HPDE6-E6E7 (cell line): ENCODE measurements at regions not wholly inside any gene's neighbourhood (a gene's known extent, or its start where the extent isn't known, plus 50 kb on each side); places are given as distances from the start of the nearest gene placed in this dataset.

Experiments used
- DNase-seq: peaks from one replicate; pipeline ENCODE4 v3.0.0; 2011; ENCODE audit warnings: missing footprints; ENCODE audit errors: extremely low spot score

DNA sequence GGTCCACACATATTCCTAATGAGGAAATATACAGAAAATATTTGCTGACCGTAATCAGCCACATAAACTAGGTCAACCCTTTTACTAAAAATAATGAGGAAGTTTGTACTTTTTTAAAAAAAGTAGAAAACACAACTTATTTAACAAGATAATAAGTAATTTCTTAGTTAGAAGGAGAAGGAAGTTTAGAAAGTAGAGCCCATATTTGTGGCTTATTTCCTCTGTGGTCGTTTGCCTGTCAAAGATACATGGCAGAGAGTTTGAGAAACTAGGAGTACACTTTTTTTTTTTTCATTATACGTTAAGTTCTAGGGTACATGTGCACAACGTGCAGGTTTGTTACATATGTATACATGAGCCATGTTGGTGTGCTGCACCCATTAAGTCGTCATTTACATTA lies 1205.2 kb upstream of the MIR17HG start:
- no peak for DNase-seq

DNA sequence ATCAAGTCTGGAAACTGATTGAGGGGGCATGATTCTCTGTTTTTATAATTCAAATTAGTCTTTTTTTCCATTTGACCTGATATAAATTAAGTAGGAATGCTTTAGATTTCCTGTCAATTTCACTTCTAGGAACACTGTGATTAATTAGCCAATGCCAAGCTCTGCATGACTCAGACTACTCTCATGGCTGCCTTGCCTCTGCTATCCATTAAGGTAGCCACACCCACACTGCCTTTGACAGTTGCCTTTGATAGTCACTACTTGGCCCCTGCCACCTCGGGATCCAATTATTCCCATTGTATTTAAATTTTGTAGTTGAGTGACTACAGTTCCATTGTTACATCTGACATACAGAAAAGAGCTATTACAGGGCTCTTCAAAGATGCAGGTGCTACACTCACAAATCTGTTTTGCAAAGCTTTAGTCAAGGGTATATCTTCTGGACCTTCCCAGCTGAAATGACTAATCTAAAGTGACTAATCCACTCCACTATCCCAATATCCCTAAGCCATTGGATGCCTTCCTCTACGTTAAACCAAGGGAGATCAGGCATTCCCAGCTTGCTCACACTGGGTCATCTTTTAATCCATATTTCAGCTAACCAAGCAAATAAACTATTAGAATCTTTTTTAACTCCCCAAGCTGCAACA lies 1193.1 kb upstream of the MIR17HG start:
- peak; percentile 7 for DNase-seq

GRCh38 chr13:90156390-90156789 lies 1191.1 kb upstream of the MIR17HG start:
- DNase-seq, result no peak

DNA sequence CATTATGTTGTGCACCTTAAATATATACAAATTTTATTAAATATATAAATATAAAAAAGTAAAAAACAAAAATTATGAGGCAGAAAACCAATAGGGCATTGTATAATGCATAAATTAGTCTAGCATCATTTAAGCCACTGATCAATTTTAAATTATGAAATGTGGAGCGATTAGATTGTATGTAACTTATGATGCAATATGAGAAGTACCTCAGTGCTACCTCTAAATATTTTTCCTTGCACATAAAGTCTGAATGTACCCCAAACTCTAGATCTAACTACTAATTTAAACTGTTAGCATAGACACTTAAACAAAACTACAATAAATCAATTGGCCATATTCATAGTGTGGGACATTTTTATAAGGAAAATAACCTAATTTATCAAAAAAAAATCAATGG lies 1178.5 kb upstream of the MIR17HG start:
- DNase-seq, result no peak

GRCh38 chr13:90170208-90170607 lies 1177.3 kb upstream of the MIR17HG start:
- no peak for DNase-seq

GRCh38 chr13:90171649-90172048 lies 1175.8 kb upstream of the MIR17HG start:
- DNase-seq, result no peak

DNA sequence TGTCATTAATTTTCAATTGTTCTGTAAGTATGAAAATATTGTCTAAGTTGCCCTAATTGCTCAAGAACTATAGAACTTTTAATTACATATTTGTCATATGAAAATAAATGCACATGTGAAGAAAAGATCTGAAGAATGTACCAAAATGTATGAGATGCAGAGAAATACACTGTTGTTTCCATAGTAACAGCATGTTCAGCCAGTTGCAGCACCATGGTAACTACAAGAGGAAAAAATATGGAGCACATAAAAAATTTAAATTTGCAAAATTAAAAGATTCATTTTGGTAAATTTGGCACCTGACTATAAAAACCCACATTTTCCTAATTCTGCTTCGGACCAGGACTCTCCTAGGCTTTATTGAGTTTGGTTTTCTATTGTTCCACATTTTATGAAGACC lies 1170.0 kb upstream of the MIR17HG start:
- no peak for DNase-seq

DNA sequence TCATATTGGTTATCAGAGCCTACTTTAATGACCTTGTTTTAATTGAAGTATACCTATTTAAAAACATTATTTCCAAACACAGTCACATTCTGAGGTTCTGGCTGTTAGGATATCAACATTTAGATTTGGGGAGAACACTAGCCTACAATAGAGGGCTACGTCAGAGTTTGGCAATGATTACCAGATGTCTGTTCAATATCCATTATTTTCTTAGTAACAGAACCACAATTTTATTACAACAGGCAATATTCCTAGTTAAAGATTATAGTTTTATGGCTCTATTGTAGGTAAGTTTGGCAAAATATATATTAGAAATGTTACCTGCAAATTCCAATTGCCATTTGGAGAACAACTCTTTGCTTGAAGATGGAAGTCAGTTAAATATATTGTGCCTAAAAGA lies 1163.1 kb upstream of the MIR17HG start:
- DNase-seq, result no peak

GRCh38 chr13:90185734-90186133 lies 1161.8 kb upstream of the MIR17HG start:
- DNase-seq, result no peak

DNA sequence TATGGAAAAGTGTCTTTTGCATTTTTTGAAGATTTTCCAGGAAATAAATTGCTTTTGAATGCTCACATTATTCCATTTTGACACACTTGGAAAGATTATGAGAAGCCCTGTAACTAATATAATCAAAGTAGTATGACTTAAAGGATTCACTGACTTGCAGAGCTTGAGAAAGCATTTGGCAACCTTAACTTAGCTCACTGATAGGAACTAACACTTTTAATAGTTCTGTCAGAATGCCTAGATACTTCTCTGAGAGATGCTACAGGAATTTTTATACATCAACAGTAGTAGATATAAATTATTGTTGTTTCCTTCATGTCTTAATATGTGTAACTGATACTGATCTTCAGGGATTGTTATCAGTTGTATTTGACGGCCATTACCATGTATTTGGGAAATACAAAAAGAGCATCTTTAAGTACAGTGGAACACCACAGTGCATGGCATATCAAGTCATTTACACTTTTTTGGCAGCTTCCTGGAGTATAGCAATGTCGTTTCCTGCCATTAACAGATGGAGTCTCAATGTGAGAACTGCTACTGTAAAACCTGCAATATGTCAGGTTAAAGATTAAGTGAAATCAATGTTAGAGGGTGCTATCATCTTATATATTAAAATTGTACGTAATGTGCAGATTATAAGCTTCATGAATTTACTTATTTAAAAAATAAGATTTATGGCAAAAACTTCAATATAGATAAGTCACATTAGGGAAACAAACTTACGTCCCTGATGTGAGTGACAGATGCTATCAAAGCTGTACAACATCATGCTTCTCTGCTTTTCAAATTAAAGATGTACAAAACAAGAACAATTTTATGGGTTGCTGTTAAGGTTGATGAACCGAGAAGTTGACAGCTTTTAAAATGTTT lies 1159.8 kb upstream of the MIR17HG start:
- DNase-seq, result no peak

DNA sequence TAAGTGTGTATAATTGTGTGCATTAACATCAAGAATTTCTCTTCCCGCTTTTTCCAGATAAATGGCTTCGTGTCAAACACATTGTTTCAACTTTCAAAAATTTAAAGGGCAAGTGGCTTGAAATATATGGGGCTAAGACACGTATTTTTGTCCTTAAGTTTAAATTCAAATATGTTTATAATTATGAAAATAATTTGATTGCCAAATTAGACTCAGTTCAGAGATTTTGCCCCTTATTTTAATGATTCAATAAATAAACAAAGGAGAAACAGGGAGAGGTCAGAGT lies 1159.2 kb upstream of the MIR17HG start:
- DNase-seq, result no peak

- DNase-seq, result no peak
These were observed 1149.8 kb upstream of the MIR17HG start for GRCh38 chr13:90197722-90198121.

DNA sequence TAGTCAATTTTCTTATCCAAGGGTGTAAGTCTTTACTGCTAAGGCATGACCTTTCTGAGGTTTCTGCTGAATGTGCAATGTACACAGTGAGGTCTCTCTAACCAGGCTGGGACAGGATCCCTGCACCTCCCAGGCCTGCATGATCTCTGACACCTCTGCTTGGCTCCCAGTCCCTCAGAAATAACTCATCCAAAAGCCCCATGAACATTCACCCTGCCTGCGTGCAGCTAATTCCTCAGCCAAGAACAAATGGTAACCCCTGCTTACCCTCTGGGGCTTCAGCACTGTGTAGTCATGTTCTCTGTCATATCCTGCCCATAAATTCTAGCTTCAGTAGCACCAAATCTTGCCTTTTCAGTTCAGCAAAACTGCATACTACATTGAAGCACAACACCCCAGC lies 1146.3 kb upstream of the MIR17HG start:
- DNase-seq, result no peak

- DNase-seq, result no peak
These were observed 1145.6 kb upstream of the MIR17HG start for GRCh38 chr13:90201676-90202460.

DNA sequence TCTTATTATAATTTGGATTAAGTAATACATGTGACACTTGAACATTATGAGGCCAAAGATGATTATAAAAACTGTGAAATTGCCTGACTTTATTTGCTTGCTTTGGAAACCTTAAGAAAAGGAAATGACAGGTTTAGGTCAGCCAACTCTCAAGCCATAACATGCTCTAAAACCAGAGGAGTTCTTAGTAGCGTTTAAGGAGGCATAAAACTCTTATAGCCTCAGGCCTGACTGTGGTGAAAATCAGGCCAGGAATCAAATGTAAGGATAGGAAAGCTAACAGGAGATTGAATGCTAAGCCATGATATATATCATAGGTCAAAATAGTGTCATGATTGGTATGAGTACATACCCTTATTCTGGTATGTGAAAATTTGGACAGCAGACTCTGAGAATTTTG lies 1142.4 kb upstream of the MIR17HG start:
- DNase-seq, result peak; percentile 14

- no peak for DNase-seq
These were observed 1141.6 kb upstream of the MIR17HG start for GRCh38 chr13:90205911-90206310.

GRCh38 chr13:90217275-90217674 lies 1130.2 kb upstream of the MIR17HG start:
- DNase-seq, result no peak

DNA sequence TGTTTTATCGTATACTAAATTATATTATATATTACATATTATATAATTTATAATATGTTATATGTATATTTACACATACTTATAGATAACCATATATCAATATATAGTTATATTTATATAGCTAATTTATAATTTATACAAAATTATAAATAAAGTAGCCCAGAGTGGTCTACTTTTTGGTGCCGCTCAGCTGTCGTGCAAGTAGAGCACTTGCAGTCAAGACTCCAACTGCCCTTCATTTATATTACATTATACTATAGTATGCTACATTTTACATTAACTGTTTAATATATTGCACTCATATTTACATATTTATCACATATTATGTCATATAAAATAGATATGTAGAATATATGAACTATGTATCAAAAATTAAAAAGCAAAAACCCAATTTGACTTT lies 1124.7 kb upstream of the MIR17HG start:
- DNase-seq, result no peak

DNA sequence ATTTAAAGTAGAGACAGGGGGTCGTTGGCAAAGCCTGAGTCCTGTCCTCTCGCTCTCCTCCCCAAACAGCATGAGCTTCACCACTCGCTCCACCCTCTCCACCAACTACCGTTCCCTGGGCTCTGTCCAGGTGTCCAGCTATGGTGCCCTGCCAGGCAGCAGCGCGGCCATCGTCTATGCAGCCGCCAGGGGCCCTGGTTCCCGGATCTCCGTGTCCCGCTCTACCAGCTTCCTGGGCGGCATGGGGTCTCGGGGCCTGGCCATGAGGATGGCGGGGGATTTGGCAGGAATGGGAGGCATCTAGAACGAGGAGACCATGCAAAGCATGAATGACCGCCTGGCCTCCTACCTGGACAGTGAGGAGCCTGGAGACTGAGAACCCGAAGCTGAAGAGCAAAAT lies 1117.2 kb upstream of the MIR17HG start:
- no peak for DNase-seq

- DNase-seq, result no peak
These were observed 1115.2 kb upstream of the MIR17HG start for GRCh38 chr13:90232291-90232690.

GRCh38 chr13:90233933-90234672 lies 1113.4 kb upstream of the MIR17HG start:
- DNase-seq, result no peak

DNA sequence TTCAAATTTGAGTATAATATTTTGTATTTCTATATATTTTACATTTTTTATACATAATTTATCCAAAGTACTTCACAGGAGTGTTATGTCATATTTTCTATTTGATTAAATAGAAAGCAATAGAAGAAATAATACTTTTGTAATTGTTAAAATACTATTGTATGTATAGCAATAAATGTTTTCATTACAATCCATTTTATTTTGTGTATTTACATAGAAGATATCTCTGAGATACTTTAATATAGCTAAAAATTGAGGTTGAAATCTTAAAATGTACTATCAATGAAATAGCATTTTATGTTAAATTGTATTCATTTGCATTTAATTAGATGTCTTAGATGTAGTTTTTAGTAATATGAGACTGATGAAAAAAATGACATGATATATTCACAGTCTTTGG lies 1109.6 kb upstream of the MIR17HG start:
- DNase-seq, result no peak
